SK-N-SH (cell line): ENCODE measurements at regions not wholly inside any gene's neighbourhood (a gene's known extent, or its start where the extent isn't known, plus 50 kb on each side); places are given as distances from the start of the nearest gene placed in this dataset.

Experiments
- EP300 ChIP-seq, 2 experiments: IDR thresholded peaks; 2 replicates each; pipeline versions ENCODE4 v1.4.0 to v1.6.1; 2012; ENCODE audit warnings: borderline replicate concordance in 1 of 2, low read depth in 1 of 2, low read length in 1 of 2
- GABPA ChIP-seq: IDR thresholded peaks from 2 replicates; pipeline ENCODE4 v1.4.0; 2012; ENCODE audit warnings: low read depth, mild to moderate bottlenecking
- POLR2AphosphoS5 ChIP-seq: IDR thresholded peaks from 2 replicates; pipeline ENCODE4 v1.6.1; 2012; ENCODE audit warnings: low read depth, low read length
- RCOR1 ChIP-seq: fragments of 150-350 bp; IDR thresholded peaks from 2 replicates; pipeline ENCODE4 v1.6.1; 2017; ENCODE audit warnings: antibody characterized with exemption, low read length
- RXRA ChIP-seq: IDR thresholded peaks from 2 replicates; pipeline ENCODE4 v1.4.0; 2012; ENCODE audit warnings: low read depth, mild to moderate bottlenecking, borderline replicate concordance
- TAF1 ChIP-seq: IDR thresholded peaks from 2 replicates; pipeline ENCODE4 v1.6.1; 2012; ENCODE audit warnings: low read depth, mild to moderate bottlenecking, low read length, moderate library complexity, borderline replicate concordance
- YY1 ChIP-seq: IDR thresholded peaks from 2 replicates; pipeline ENCODE4 v1.4.0; 2012; ENCODE audit warnings: low read depth, mild to moderate bottlenecking
- TF ChIP-seq, protein P1 (sequence below): IDR thresholded peaks from 2 replicates; pipeline ENCODE4 v1.4.0; 2012; ENCODE audit warnings: low read depth, borderline replicate concordance
- TF ChIP-seq, protein P2 (sequence below): fragments of 200-600 bp; sonication (generic); IDR thresholded peaks from 2 replicates; pipeline ENCODE4 v1.6.1; 2017; ENCODE audit warnings: antibody characterized with exemption, mild to moderate bottlenecking, moderate library complexity
- TF ChIP-seq, protein P3 (sequence below): IDR thresholded peaks from 2 replicates; pipeline ENCODE4 v1.6.1; 2012; ENCODE audit warnings: mild to moderate bottlenecking, low read depth, low read length, moderate library complexity

DNA sequence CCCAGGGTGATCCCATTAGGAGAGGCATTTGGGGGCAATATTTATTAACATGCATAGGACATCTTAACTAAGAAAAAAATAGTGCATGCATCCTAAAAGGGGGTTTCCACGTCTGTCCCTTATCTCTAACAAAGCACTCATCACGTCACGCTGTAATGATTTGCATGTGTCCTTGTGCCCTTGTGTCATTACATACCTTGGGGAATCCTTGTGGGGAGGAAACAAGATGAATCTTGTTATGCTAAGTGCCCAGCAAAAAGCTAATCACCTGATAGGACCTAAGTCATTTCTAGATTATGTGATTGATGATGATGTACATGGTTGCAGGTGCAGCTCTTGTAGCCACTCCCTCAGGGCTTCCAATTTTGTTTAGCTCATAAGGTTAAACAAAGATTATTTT is 250.9 kb downstream of the FBXO15 start:
- TF ChIP-seq, protein P1, sequence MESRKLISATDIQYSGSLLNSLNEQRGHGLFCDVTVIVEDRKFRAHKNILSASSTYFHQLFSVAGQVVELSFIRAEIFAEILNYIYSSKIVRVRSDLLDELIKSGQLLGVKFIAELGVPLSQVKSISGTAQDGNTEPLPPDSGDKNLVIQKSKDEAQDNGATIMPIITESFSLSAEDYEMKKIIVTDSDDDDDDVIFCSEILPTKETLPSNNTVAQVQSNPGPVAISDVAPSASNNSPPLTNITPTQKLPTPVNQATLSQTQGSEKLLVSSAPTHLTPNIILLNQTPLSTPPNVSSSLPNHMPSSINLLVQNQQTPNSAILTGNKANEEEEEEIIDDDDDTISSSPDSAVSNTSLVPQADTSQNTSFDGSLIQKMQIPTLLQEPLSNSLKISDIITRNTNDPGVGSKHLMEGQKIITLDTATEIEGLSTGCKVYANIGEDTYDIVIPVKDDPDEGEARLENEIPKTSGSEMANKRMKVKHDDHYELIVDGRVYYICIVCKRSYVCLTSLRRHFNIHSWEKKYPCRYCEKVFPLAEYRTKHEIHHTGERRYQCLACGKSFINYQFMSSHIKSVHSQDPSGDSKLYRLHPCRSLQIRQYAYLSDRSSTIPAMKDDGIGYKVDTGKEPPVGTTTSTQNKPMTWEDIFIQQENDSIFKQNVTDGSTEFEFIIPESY, result no peak
- TF ChIP-seq RXRA (no peak), POLR2AphosphoS5 (no peak), YY1 (no peak), TAF1 (no peak), RCOR1 (no peak), EP300 (IDR thresholded peaks at IDR 0.05; ENCODE audit: borderline replicate concordance in 1 of 2, low read depth in 1 of 2, low read length in 1 of 2) (no peak), GABPA (no peak)
- TF ChIP-seq, protein P2, sequence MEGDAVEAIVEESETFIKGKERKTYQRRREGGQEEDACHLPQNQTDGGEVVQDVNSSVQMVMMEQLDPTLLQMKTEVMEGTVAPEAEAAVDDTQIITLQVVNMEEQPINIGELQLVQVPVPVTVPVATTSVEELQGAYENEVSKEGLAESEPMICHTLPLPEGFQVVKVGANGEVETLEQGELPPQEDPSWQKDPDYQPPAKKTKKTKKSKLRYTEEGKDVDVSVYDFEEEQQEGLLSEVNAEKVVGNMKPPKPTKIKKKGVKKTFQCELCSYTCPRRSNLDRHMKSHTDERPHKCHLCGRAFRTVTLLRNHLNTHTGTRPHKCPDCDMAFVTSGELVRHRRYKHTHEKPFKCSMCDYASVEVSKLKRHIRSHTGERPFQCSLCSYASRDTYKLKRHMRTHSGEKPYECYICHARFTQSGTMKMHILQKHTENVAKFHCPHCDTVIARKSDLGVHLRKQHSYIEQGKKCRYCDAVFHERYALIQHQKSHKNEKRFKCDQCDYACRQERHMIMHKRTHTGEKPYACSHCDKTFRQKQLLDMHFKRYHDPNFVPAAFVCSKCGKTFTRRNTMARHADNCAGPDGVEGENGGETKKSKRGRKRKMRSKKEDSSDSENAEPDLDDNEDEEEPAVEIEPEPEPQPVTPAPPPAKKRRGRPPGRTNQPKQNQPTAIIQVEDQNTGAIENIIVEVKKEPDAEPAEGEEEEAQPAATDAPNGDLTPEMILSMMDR, result no peak
- TF ChIP-seq, protein P3, sequence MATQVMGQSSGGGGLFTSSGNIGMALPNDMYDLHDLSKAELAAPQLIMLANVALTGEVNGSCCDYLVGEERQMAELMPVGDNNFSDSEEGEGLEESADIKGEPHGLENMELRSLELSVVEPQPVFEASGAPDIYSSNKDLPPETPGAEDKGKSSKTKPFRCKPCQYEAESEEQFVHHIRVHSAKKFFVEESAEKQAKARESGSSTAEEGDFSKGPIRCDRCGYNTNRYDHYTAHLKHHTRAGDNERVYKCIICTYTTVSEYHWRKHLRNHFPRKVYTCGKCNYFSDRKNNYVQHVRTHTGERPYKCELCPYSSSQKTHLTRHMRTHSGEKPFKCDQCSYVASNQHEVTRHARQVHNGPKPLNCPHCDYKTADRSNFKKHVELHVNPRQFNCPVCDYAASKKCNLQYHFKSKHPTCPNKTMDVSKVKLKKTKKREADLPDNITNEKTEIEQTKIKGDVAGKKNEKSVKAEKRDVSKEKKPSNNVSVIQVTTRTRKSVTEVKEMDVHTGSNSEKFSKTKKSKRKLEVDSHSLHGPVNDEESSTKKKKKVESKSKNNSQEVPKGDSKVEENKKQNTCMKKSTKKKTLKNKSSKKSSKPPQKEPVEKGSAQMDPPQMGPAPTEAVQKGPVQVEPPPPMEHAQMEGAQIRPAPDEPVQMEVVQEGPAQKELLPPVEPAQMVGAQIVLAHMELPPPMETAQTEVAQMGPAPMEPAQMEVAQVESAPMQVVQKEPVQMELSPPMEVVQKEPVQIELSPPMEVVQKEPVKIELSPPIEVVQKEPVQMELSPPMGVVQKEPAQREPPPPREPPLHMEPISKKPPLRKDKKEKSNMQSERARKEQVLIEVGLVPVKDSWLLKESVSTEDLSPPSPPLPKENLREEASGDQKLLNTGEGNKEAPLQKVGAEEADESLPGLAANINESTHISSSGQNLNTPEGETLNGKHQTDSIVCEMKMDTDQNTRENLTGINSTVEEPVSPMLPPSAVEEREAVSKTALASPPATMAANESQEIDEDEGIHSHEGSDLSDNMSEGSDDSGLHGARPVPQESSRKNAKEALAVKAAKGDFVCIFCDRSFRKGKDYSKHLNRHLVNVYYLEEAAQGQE, result no peak
